Activated T-cell treated with anti-CD3 and anti-CD28 coated beads for 48 hours (primary cell): ENCODE measurements at regions not wholly inside any gene's neighbourhood (a gene's known extent, or its start where the extent isn't known, plus 50 kb on each side); places are given as distances from the start of the nearest gene placed in this dataset.
"Not testable (repeated sequence)": the region's sequence is repeated elsewhere in the genome, so short reads cannot be mapped to it uniquely, and the experiment has no call there.

Source experiments
- DNase-seq: peaks from one replicate; pipeline ENCODE4 v3.0.0-alpha.2; 2020; ENCODE audit warnings: low read depth

DNA sequence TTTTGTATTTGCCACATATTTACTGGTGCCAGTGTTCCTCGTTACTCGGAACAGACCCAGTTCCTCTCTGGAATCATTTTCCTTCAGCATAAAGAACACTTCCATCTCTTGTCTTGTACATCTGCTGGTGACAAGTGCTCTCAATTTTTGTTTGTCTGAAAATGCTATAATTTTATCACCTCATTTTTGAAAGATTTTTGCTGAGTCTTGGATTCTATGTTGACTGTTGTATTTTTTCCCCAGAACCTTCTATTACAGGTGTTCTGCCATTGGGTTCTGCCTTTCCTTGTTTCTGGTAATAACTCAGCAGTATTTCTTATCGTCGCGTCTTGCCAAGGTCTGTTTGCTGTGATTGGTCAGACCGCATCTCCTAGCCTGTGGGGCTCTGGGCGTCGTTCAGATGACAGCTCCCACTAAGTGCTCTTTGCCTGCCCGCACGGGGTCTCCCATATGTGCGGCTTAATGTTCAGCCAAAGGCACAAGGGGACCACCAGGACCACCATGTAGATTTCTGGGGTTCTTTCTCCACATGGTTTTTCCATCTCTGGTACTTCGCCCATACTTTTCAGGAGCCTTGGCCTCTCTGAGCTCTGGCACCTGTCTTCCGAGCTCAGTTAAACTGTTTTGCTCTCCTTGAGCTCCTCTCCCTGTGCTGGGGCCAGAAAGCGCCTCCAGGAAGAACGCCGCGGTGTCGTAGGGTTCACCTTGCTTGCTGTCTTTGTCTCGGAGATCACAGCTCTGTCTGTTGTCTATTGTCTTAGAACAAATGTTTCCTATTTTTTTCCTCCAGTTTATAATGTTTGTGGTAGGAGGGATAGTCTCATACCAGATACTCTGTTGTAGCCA is 80.0 kb downstream of the METRNL start:
- no peak for DNase-seq

DNA sequence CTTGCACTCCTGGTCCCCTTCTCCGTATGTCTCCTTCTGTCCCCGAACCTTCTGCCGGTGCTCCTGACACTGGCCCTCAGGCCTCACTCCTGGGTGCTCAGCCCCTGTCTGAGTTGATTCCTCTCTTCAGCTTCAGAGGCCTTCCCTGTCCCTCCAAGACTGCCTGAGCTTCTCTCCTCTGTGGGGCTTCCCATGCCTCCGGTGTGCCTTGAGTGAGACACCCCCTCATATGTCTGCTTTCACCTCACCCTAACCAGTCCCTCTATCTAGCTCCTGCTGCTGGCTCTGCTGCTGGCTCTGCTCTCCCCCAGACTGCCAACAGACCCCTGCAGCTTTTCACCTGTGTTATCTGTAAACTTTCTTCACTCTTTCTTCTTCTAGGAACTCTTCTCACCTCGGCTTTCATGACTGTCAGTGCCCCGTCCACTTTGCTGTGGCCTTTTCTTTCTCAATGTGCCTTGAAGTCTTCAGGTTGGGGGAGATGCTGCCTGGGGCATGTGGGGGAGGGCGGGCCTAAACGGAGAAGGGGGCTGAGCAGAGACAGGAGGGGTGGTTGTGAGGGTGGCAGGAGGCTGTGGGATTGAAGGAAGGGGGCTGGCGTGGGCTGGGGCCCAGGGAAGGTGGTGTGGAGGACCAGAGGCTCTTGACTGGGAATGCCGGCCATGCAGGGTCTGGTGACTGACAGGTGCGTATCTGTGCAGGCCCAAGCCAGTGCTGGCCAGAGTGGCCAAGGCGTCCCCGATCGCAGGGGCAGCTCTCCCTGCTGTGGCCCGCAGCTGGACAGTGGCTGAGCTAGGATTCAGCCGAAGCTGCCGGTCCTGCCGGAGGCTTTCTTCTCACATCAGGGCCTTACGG is 81.3 kb downstream of the METRNL start:
- DNase-seq = no peak

DNA sequence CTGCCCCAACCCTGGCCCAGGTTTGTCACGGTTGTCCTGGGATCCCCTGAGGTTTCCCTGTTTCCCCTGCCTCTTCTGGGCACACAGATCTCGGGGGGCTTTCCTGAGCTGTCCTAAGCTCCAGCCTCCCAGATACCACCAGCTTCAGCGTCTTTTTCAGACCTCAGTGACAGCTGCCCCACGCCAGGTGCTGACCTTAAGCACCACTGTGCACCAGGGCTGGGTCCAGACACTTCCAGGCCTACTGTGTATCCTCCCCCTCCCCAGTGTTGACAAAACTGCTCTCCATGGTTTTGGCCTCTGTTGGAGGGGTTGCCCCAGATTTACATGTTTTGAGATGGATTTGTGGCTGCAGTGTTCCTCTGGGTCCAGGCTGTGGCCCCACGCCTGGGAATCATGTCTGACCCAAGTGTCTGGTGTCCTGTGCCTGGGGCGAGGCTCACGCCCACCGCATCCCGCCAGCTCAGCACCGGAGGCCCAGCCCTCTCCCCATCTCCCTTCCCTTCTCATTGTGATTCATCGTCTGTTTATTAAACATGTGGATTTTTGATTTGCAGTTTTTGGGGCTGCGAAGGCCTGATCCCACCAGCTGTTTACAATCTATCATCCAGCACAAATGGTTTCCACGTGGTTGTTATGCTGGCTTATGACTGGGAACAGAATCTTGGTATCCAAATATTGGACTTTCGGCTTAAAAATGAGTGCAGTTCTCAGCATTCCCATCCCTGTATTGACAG is 82.1 kb downstream of the METRNL start:
- DNase-seq = no peak

DNA sequence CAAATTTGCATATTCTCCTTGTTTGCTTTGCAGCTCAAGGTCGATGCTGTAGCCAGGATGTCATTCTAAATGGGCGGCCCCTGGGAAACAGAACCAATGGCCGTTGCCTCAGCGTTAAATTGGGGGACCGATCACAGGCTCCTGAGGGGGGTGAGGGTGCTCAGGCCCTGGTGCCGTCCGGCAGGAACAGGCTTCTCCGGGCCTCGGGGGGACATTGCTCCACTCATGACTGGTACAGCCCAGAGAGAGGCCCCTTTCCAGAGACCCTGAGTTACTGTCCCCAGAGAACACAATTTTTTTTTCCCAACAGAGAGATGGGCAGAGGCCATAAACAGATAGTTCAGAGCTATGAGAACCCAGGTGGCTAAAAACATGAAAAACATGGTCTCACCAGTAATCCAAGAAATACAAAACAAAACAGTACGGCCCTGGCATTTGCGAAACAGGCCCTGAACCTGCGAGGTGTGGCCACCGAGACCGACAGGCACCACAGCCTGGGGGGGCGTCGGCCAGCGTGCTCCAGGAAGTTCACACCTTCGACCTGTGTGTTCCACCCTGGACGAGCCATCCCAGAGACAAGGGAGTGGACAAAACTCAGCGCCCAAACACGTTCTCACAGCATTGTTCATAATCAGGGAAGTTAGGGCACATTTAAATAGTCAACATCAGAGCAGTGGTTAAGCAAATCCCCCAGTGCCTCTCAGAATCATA is 82.8 kb downstream of the METRNL start:
- no peak for DNase-seq

DNA sequence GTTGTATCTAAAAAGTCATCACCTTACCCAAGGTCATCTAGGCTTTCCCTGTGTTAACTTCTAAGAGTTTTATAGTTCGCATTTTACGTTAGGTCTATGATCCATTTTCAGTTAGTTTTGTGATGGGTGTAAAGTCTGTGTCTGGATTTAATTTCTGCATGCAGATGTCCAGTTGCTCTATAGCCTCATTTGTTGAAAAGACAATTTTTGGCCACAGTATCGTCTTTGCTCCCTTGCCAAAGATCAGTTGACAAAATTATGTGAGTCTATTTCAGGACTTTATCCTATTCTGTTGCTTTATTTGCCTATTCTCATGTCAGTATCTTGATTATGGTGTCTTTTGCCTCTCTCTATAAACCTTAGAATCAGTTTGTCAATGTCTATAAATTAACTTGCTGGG is 85.1 kb downstream of the METRNL start:
- DNase-seq = no peak

DNA sequence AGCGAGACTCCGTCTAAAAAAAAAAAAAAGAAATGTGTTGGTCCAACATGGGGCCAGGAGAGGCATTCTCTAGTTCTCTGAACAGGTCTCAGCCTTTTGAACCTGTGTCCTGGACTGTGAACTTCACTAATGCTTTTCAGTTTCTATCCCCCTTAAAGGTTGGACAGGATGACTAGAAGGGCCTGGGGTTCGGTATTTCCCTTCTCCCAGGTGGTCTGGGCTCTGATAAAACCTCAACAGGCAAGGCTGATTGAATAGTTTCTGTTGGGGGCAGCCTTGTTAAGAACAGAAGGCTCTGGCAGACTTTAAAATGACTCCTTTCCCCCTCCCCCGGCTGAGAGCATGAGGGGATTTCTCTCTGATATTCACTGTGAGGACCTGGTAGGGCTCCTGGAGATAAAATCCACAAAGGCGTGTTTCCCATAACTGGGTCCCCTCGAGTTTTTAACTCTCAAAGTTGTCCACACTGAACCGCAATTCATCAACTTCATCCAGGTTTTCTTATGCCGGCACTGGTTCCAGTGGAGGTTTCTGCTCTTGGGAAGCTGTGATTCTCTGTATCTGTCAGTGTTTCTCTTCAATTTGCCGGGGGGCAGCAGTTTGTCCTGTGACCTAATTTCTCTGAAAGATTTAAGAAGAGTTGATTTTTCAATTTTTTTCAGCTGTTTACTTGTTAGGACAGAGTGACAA is 91.3 kb downstream of the METRNL start:
- DNase-seq = no peak

DNA sequence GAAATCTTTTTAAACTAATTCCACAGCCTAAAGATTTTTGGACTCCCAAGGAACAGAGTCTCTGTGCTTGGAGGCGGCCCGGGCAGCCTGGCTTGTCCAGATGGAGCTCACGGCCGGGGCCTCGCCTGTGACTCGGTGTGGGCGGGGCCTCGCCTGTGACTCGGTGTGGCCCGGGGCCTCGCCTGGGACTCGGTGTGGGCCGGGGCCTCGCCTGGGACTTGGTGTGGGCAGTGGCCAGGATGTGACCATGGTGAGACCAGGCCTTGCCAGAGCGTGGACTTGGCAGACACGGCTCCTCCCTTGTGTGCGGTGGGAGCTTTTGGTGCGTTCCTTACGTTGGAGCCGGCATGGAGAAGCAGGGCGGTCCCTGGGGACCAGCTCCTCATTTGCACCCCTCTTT is 92.3 kb downstream of the METRNL start:
- DNase-seq = no peak

DNA sequence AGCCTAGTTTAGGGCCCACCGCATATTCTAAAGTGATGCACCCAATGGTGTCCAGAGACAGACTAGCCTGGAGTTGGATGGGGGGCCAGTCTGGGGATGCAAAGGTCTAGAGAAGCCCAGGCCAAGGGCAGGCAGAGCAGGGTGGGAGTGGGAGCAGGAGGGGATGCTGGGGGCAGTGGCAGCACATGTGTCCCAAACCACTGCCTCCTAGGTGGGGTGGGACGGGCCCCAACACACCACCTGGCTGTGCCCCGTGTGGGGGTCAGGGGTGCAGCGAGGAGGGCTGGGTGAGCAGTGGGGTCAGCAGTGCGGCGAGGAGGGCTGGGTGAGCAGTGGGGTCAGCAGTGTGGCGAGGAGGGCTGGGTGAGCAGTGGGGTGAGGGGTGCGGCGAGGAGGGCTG is 92.7 kb downstream of the METRNL start:
- not testable (repeated sequence) for DNase-seq

DNA sequence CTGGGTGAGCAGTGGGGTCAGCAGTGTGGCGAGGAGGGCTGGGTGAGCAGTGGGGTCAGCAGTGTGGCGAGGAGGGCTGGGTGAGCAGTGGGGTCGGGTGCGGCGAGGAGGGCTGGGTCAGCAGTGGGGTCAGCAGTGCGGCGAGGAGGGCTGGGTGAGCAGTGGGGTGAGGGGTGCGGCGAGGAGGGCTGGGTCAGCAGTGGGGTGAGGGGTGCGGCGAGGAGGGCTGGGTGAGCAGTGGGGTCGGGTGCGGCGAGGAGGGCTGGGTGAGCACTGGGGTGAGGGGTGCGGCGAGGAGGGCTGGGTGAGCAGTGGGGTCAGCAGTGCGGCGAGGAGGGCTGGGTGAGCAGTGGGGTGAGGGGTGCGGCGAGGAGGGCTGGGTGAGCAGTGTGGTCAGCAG is 93.2 kb downstream of the METRNL start:
- not testable (repeated sequence) for DNase-seq

DNA sequence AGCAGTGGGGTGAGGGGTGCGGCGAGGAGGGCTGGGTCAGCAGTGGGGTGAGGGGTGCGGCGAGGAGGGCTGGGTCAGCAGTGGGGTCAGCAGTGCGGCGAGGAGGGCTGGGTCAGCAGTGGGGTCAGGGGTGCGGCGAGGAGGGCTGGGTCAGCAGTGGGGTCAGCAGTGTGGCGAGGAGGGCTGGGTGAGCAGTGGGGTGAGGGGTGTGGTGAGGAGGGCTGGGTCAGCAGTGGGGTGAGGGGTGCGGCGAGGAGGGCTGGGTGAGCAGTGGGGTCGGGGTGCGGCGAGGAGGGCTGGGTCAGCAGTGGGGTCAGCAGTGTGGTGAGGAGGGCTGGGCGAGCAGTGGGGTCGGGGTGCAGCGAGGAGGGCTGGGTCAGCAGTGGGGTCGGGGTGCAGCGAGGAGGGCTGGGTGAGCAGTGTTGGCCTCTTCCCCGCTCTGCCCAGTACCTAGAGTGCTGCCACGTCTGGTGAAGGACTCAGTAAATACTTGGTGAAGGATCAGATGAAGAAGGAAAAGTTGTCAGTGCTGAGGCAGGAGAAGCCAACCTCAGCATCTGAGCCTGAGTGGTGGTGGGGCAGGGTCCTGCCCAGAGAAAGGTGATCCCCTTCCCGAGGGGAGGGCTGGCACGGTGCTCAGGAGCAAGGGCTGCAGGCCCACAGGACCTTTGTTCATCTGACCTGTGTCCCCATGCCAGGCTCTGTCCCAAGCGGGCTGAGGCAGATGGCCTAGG is 93.9 kb downstream of the METRNL start:
- not testable (repeated sequence) for DNase-seq

DNA sequence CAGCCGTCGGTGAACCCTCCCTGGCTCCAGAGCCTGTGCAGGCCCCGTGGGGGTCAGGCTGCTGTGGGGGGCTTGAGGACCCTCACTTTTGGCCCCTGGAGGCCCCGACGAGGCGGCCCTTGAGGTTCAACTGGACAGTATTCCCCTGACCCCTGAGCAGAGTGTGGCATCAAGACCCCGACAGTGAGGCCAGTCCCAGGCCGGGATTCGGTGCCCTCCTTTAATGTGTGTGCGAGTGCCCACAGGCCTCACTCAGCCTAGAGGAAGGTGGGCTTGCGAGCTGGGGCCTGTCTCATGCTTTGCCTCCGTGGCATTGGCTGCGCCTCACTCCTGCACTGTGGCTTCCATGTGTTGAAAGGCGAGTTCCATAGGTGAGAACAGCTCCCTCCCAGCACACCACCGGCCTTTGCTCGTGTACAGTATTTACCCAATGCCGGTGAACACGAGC is 94.5 kb downstream of the METRNL start:
- DNase-seq = no peak

DNA sequence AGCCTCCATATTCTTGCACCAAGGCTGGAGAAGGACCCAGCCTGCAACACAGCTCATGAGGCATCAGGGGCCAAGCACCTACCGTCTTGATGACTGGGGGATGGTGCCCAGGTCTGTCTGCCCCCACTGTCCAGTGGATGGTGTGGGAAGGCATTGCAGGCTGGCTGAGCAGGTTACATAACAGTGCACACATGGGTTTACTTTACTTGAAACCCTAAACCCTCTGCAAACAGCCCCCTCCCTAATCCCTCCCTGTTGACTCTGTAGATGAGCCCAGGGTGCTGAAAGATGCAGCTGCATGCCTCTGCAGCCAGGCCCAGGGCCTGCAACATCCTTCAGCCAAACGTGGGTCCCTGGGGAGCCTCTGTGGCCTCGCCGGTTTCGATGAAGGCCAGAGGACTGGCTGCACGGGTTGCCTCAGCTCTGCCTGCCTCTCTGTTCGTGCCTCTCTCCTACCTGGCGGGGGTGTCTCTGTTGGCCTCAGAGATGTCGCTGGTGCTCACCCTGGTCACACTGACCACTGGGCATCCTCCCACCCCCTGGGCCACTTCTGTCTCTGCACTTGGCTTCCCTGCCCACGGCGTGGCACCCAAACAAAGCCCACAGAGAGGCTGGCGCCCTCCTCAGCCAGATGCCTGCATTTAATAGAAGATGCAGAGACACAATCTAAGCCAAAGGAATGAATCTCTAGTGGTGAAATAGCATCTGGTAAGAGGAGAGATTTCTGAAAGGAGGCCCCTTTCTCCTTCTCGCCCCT is 95.1 kb downstream of the METRNL start:
- DNase-seq = no peak

DNA sequence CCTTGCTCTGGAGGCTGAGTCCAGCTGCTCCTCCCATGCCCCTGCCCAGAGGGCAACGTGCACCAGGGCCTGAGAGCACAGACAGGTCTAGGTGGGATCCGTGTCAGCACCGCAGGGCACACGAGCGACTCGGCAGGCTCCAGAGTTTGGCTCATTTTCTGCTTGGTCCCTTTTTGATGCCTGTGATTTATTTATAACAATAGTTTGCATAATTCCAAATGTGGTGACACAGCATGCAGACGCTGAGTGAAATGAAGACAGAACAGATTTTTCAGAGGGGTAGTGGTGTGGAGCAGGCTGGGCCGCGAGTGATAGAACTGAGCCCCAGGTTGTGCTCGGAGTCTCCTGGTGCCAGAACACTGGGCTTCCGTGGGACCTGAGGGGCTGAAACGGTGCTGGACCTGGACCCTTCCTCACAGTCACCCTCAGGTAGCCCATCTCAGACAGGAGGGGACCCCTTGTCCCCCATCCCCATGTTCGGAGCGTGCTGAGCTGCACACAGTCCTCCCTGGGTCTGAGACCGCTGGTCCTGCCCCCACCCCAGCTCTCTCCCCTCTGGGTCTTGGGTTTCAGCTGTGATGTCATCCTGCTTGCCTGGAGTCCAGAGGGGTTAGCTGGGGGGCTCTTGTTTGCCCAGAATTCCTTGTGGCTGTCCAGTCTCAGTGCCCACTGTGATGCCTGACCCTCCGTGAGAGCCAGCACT is 95.9 kb downstream of the METRNL start:
- no peak for DNase-seq

DNA sequence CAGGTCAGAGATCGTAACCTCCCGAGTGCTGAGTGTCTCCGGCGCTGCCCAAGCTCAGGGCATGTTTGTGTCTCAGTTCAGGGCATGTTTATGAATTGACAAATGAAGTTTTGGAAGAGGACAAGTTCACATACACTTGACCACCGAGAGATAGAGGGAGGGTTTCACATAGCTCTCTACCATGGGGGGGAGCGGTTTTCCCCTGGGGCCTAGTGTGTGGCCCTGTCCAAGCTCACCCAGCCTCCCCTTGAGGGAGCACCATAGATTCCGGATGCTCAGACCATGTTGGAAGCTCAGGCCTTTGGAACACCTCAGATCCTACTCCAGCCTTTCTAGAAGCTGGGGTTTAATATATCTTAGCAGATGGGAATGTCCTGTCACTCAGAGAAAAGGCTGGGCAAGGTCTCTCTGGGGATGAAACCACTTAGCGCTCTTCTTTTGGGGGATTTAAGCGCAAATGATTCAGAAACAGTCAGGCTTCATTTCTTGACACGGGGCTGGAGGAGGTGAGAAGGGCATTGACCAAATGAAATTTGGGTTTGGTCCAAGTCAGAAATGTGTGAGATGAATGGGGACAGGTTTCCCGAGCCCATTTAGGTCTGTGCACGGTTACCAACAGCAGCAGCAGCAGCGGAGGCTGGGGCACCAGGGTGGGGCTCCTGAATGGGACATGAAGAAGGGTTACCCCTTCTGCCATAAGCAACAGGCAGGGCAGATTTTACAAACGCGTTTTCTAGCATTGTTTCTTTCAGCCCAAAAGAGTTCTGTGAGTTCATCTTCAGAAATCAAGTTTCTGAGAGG is 96.6 kb downstream of the METRNL start:
- no peak for DNase-seq

DNA sequence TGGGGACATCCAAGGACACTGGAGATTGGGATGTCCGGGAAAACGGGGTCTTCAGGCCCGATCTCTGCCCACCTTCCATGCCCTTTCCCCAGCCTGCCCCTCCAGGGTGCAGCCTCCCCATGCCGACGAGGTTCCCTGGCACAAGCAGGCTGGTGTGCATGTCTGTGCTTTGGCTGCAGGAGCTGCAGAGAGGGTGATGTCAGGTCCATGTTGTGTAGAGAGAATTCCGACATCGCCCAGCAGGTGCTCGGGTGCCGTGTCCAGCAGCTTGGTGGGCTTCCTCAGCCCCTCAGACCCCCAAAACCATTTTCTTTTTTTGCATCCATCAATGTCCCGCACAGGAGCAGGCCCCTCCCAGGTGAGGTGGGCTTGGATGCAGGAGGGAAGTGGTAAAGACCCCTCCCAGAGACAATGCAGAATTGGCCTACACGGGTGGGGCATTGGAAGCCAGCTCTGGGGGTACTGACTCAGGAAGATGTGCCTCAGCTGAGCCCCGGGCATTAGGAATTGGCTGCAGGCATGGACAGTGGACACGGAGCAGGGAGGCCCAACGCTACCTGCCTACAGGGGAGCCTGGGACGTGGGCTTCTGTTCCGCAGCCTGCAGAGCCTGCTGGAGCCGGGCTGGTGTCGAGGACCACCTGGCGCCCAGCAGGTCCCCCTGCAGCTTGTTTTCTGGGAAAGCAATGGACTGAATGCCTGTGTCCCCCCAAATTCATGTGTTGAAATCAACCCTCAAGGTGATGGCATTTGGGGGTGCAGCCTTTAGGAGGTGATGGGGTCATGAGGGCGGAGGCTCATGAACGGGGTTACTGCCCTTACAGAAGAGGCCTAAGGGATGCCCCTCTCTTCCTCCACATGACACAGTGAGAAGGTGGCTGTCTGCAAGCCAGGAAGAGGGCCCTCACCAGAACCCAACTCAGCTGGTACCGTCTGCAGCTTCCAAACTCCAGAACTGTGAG is 97.5 kb downstream of the METRNL start:
- no peak for DNase-seq

DNA sequence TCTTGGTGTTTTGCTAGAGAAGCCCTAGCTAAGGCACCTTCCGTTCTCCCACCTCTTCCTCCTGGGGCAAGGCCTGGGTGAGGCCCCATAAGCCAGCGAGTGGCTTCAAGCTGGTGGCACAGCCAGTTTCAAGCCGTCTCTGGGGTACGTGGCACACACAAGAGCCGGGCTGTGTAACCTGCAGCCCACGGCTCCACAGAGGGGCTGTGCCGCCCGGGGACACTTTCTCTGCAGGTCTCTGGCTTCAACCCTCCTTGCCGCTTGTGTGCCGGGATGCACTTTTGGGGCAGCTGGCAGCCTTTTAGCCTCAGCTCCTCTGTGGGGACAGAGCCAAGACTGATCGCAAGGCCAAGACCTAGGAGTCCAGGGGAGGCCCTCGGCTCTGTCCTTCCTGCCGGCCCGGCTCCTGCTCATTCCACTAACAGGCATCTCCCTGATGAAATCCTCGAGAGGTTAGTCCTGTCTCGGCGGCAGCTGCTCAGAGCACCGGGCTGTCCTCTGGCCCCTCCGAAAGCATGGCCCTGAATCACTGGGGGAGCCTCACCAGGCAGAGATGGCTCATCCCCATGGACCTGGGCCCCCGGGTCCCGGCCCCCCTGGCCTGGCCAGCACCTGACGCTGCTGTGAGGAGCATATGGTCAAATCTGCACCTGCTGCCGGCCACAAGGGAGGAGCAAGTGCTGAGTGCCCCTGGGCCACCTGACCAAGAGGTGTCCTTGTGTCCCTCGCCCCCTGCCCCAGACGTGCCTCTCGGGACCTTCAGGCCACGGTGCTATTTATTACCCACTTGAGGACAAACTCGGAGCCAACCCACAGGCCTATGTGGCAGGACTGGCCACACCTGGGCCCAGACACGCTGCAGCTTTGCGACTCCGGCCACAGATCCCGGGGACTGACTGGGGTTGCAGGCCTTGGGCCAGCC is 98.5 kb downstream of the METRNL start:
- DNase-seq = no peak
